Endodermal cell (in vitro differentiated cells): ENCODE measurements at regions not wholly inside any gene's neighbourhood (a gene's known extent, or its start where the extent isn't known, plus 50 kb on each side); places are given as distances from the start of the nearest gene placed in this dataset.
A peak's percentile ranks its signal among the peaks of the same experiment; 100 is the strongest.

Experiments used
- DNase-seq: peaks from one replicate; pipeline ENCODE4 v3.0.0-alpha.2; 2017
- H3K27ac ChIP-seq: 2 replicates; pipeline ENCODE4 v1.5.1; 2013; ENCODE audit warnings: mild to moderate bottlenecking, low read depth, low read length, moderate library complexity
- H3K27me3 ChIP-seq: 2 replicates; pipeline ENCODE4 v1.6.1; 2013; ENCODE audit warnings: mild to moderate bottlenecking, low read length, moderate library complexity; ENCODE audit not compliant: insufficient read depth, control insufficient read depth, poor library complexity, severe bottlenecking
- H3K36me3 ChIP-seq: 2 replicates; pipeline ENCODE4 v1.7.0; 2013; ENCODE audit warnings: mild to moderate bottlenecking, low read length, moderate library complexity; ENCODE audit not compliant: control insufficient read depth, insufficient read depth
- H3K4me1 ChIP-seq: one replicate; pipeline ENCODE4 v1.7.0; 2013; ENCODE audit warnings: low read length; ENCODE audit not compliant: control insufficient read depth, insufficient read depth
- H3K4me3 ChIP-seq: 2 replicates; pipeline ENCODE4 v1.5.1; 2013; ENCODE audit warnings: mild to moderate bottlenecking, low read length, moderate library complexity
- H3K9ac ChIP-seq: 2 replicates; pipeline ENCODE4 v1.6.1; 2013; ENCODE audit warnings: mild to moderate bottlenecking, low read length, moderate library complexity; ENCODE audit not compliant: poor library complexity, severe bottlenecking; ENCODE audit errors: extremely low read depth
- H3K9me3 ChIP-seq: 2 replicates; pipeline ENCODE4 v1.6.1; 2013; ENCODE audit warnings: mild to moderate bottlenecking, low read length, moderate library complexity; ENCODE audit not compliant: control insufficient read depth
- H3K27ac Mint-ChIP-seq: 2 replicates; pipeline ENCODE4 v1.8.0; 2020; ENCODE audit warnings: mixed read lengths
- H3K27me3 Mint-ChIP-seq: 2 replicates; pipeline ENCODE4 v1.8.0; 2021; ENCODE audit warnings: mild to moderate bottlenecking, mixed read lengths; ENCODE audit not compliant: insufficient read depth
- H3K36me3 Mint-ChIP-seq: 2 replicates; pipeline ENCODE4 v1.8.0; 2020; ENCODE audit warnings: low read depth, mixed read lengths
- H3K4me1 Mint-ChIP-seq: 2 replicates; pipeline ENCODE4 v1.8.0; 2020; ENCODE audit warnings: mixed read lengths
- H3K4me3 Mint-ChIP-seq: 2 replicates; pipeline ENCODE4 v1.8.0; 2020; ENCODE audit warnings: mild to moderate bottlenecking, moderate library complexity, mixed read lengths
- H3K9me3 Mint-ChIP-seq: 2 replicates; pipeline ENCODE4 v1.8.0; 2020; ENCODE audit warnings: mild to moderate bottlenecking, mixed read lengths
- WGBS, 2 experiments: methylation state at CpG; one replicate each; pipeline versions ENCODE4 v1.1.5 to v1.1.7; 2013; ENCODE audit warnings: missing lambda C conversion rate in 2 of 2, mixed read lengths in 1 of 2; ENCODE audit not compliant: insufficient coverage in 1 of 2, insufficient read length in 1 of 2; 5-methylcytosine and 5-hydroxymethylcytosine counted together
- TF ChIP-seq, protein P1 (sequence below): fragments of 200-600 bp; sonication (generic); conservative IDR thresholded peaks from 2 replicates; pipeline ENCODE4 v1.5.0; 2021; ENCODE audit warnings: antibody characterized with exemption, mild to moderate bottlenecking

DNA sequence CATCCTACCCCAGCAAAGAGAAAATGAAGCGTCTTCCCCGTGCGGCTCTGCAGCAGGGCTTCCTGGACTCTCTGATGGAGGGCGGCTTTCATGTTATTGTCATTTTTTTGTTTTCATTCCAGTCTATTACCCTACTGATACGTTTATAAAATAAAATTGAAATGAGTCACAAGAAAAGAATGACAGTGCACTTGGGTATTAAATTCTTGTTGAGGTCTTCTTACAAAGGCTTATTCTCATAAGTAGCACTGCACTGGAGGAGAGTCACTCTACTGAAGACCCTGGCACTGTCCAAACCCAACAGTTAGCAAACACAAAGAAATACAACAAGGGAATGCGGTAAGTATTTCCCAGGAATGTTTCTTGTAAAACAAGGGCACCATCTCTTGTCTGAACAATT is 379.3 kb downstream of the MAFB start:
- Histone ChIP-seq H3K9ac (no peak overlapping the region), H3K9me3 (no peaks in the 10 kb centered on the region), H3K27ac (no peak overlapping the region), H3K4me1 (peaks cover 10% of the 10 kb centered on the region), H3K36me3 (no peaks in the 10 kb centered on the region), H3K27me3 (no peaks in the 10 kb centered on the region), H3K4me3 (no peak overlapping the region)
- Mint-ChIP-seq H3K27me3 (no peaks in the 10 kb centered on the region), H3K9me3 (peaks cover 1% of the 10 kb centered on the region), H3K36me3 (no peaks in the 10 kb centered on the region), H3K4me1 (peaks cover 31% of the 10 kb centered on the region), H3K4me3 (no peak overlapping the region), H3K27ac (no peak overlapping the region)
- WGBS, 2 experiments, result 92 to 99% methylated on average over 2 to 6 of the region's 6 CpGs
- TF ChIP-seq, protein P1, sequence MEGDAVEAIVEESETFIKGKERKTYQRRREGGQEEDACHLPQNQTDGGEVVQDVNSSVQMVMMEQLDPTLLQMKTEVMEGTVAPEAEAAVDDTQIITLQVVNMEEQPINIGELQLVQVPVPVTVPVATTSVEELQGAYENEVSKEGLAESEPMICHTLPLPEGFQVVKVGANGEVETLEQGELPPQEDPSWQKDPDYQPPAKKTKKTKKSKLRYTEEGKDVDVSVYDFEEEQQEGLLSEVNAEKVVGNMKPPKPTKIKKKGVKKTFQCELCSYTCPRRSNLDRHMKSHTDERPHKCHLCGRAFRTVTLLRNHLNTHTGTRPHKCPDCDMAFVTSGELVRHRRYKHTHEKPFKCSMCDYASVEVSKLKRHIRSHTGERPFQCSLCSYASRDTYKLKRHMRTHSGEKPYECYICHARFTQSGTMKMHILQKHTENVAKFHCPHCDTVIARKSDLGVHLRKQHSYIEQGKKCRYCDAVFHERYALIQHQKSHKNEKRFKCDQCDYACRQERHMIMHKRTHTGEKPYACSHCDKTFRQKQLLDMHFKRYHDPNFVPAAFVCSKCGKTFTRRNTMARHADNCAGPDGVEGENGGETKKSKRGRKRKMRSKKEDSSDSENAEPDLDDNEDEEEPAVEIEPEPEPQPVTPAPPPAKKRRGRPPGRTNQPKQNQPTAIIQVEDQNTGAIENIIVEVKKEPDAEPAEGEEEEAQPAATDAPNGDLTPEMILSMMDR, result no peak
- no peak for DNase-seq

- Mint-ChIP-seq H3K36me3 (no peaks in the 10 kb centered on the region), H3K4me1 (peaks cover 41% of the 10 kb centered on the region), H3K9me3 (peaks cover 1% of the 10 kb centered on the region), H3K27me3 (no peaks in the 10 kb centered on the region), H3K4me3 (no peak overlapping the region), H3K27ac (peak overlapping the region; percentile 1)
- H3K27ac ChIP-seq, result no peak overlapping the region
- TF ChIP-seq, protein P1, result no peak
- H3K27me3 ChIP-seq, result no peaks in the 10 kb centered on the region
- H3K9me3 ChIP-seq, result no peaks in the 10 kb centered on the region
- WGBS, 2 experiments, result 90 to 100% methylated on average over 3 to 7 of the region's 7 CpGs
- no peak for DNase-seq
- no peak overlapping the region for H3K9ac ChIP-seq
- peaks cover 19% of the 10 kb centered on the region for H3K4me1 ChIP-seq
- H3K36me3 ChIP-seq, result no peaks in the 10 kb centered on the region
- H3K4me3 ChIP-seq, result no peak overlapping the region
Measured at GRCh38 chr20:40307997-40308396, 381.0 kb downstream of the MAFB start.

DNA sequence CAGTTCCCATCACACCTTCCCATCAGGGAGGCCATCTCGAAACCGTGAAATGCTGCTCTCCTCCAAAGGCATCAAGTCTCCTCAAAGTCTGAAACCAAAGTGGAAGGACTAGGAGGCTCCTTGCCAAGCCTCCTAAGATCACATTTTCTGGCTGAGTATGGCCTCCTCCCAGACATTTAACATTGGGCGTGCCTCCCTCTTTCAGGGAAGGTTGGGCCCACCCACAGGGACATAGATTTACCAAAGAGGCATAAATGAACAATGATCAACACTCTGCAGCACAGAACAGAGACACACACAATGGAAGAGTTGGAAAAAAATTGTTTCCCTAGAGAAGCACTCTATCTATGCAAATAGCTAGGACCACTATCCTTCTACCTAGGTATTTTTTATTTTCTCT is 381.8 kb downstream of the MAFB start:
- Histone ChIP-seq H3K4me3 (no peak overlapping the region), H3K4me1 (peaks cover 19% of the 10 kb centered on the region), H3K36me3 (no peaks in the 10 kb centered on the region), H3K27ac (no peak overlapping the region), H3K9ac (no peak overlapping the region), H3K9me3 (no peaks in the 10 kb centered on the region), H3K27me3 (no peaks in the 10 kb centered on the region)
- WGBS, 2 experiments, result 79 to 90% methylated on average over 2 to 3 of the region's 3 CpGs
- Mint-ChIP-seq H3K36me3 (no peaks in the 10 kb centered on the region), H3K9me3 (peaks cover 1% of the 10 kb centered on the region), H3K27ac (no peak overlapping the region), H3K4me1 (peaks cover 41% of the 10 kb centered on the region), H3K27me3 (no peaks in the 10 kb centered on the region), H3K4me3 (no peak overlapping the region)
- TF ChIP-seq, protein P1, result no peak
- no peak for DNase-seq
